ENCODE measurements at regions not wholly inside any gene's neighbourhood (a gene's known extent, or its start where the extent isn't known, plus 50 kb on each side); places are given as distances from the start of the nearest gene placed in this dataset.

DNA sequence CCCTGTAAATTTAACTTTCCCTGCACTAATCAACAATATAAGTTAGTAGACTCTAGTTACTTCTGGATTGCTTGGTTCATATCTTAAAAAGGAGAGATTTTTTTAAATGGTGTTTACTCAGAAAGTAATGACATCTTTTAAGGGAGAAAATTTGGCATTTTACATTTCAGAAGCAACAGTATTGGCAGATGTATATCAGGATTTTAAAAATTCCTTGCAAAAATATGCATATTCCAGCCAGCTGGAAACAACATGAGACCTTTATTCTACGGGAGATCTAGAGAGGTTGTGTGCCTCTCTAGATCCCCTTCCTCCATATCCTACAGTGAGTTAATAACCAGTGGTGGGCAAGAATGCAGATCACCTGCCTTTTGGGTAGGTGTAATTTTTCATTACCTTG lies 848.2 kb downstream of the USP25 start:
- CTCF ChIA-PET = interaction anchor here (0.6 kb wide), 1 partner anchor 278 kb away, joined by 3 read pairs; no protein-coding TSS in a partner anchor

DNA sequence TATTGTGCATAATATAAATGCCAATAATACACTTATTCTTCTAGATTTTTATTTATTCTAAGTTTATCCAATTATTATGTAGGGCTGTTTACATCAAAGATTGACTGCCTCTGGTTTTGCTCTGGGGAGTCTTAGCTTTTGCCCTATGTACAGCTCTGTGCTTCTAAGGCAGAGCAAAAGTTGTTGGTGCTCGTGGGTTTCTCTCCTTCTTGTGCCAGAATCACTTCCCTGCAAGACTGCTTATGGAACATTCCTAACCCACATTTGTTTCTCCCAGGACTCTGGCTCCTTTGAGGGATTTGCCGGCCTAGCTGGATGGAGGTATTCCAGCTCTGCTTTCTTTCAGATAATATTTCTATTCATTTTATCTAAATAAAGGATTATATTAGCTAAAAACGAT lies 849.1 kb downstream of the USP25 start:
- Mint-ChIP-seq H3K36me3 (ENCODE audit: low read depth) (no peaks in the 10 kb centered on the region), H3K27me3 (ENCODE audit: low read depth) (no peaks in the 10 kb centered on the region), H3K4me1 (ENCODE audit: low read depth) (no peaks in the 10 kb centered on the region), H3K9me3 (peaks cover 1% of the 10 kb centered on the region), H3K27ac (no peak overlapping the region), H3K4me3 (no peak overlapping the region)
- intact Hi-C loops (cut with micrococcal nuclease) = no loop called here
- no peak for DNase-seq
- CTCF ChIA-PET = interaction anchor here (1.0 kb wide), 2 partner anchors 11 to 27 kb away, joined by 3 read pairs; no protein-coding TSS in a partner anchor

More for the DNA sequence above, 848.2 kb downstream of the USP25 start:
- Mint-ChIP-seq H3K36me3 (ENCODE audit: low read depth) (no peaks in the 10 kb centered on the region), H3K4me1 (ENCODE audit: low read depth) (no peaks in the 10 kb centered on the region), H3K4me3 (no peak overlapping the region), H3K27me3 (ENCODE audit: low read depth) (no peaks in the 10 kb centered on the region), H3K9me3 (peaks cover 1% of the 10 kb centered on the region), H3K27ac (no peak overlapping the region)
- no peak for DNase-seq
- intact Hi-C loops (cut with micrococcal nuclease) = no loop called here

DNA sequence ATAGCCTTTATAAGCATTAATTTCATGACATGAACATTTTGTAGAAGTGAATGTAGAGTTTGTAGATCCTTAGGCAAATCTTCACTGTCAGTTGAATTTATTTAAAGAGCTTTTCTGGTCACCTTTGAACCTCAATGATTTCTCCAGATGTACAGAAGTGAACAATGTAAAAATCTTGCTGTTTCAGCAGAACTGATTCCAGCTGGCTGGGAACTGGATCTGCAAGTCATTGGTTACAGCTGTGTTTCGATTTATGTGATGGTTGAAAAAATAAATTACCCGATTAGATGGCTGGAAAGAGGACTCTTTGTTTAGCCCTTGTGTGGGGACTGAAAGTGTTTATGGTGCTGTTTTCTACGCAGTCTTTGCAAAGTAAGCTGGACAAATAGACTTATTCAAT lies 849.8 kb downstream of the USP25 start:
- no peak overlapping the region for H3K4me3 Mint-ChIP-seq
- H3K9me3 Mint-ChIP-seq = peaks cover 1% of the 10 kb centered on the region
- CTCF ChIA-PET = interaction anchor here (1.0 kb wide), 2 partner anchors 11 to 27 kb away, joined by 3 read pairs; no protein-coding TSS in a partner anchor
- no peaks in the 10 kb centered on the region for H3K36me3 Mint-ChIP-seq (ENCODE audit: low read depth)
- no peak for DNase-seq
- H3K4me1 Mint-ChIP-seq (ENCODE audit: low read depth) = no peaks in the 10 kb centered on the region
- intact Hi-C loops (cut with micrococcal nuclease) = no loop called here
- H3K27ac Mint-ChIP-seq = no peak overlapping the region
- H3K27me3 Mint-ChIP-seq (ENCODE audit: low read depth) = no peaks in the 10 kb centered on the region

DNA sequence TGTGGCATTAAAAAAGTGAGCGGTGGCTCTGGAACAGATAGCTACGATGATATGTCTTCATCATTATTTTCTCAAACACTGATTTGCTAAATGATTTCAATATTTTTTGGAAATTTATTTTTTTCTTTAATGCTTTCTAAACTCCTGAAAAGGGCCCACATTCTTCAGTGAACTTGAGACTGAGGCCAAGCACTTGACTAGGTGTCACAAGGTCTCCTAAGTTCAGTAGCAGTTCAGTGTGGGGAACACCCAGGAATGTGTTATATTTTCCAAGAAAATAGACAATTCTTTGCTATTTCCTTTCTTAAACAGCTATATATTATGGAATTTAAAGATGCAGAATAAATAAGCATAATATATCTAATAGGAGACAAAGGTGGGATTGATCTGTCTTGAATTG lies 850.9 kb downstream of the USP25 start:
- DNase-seq = no peak
- H3K9me3 Mint-ChIP-seq = no peaks in the 10 kb centered on the region
- no peak overlapping the region for H3K4me3 Mint-ChIP-seq
- no peaks in the 10 kb centered on the region for H3K27me3 Mint-ChIP-seq (ENCODE audit: low read depth)
- CTCF ChIA-PET = no interaction called here
- no peaks in the 10 kb centered on the region for H3K36me3 Mint-ChIP-seq (ENCODE audit: low read depth)
- no peak overlapping the region for H3K27ac Mint-ChIP-seq
- intact Hi-C loops (cut with micrococcal nuclease) = no loop called here
- H3K4me1 Mint-ChIP-seq (ENCODE audit: low read depth) = no peaks in the 10 kb centered on the region

DNA sequence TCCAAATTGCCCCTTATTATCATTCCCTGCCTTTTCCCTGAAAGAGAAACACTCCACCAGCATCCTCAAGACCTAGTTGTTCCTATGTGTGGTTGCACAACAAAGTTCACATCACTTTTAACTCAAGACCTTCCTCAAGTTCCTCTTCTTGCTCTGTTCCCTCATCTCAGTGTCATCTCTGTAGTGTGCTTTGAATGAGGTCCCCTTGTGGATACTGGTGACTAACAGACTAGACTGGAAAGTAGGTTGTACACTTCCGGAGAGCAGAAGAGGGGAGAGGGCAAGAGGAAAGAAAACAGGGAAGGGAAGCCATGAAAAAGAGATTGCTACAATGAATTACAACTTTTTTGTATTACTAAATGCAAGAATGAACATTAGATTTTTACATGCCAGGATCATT lies 853.8 kb downstream of the USP25 start:
- Mint-ChIP-seq H3K27ac (no peak overlapping the region), H3K9me3 (no peaks in the 10 kb centered on the region), H3K36me3 (ENCODE audit: low read depth) (no peaks in the 10 kb centered on the region), H3K4me3 (no peak overlapping the region), H3K4me1 (ENCODE audit: low read depth) (no peaks in the 10 kb centered on the region), H3K27me3 (ENCODE audit: low read depth) (no peaks in the 10 kb centered on the region)
- intact Hi-C loops (cut with micrococcal nuclease) = no loop called here
- CTCF ChIA-PET = no interaction called here
- DNase-seq = no peak

DNA sequence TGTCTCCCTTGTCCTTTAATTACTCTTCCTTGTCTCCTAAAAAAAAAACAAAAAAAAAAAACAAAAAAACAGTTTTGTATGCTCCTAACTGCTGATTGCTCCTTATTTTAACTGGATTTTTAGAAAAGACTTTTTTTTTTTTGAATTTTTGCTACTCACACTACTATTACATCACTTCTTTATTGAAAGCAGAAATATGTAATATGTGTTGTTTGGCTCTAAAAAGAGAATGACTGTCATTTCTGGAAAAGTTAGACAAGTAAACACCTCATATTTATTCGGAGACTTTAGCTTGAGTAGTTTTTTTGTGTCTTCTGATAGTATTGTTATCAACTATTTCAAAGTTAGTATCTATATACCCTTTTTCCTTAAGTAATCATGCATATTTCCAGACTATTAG lies 855.0 kb downstream of the USP25 start:
- CTCF ChIA-PET = no interaction called here
- intact Hi-C loops (cut with micrococcal nuclease) = no loop called here
- no peak for DNase-seq

DNA sequence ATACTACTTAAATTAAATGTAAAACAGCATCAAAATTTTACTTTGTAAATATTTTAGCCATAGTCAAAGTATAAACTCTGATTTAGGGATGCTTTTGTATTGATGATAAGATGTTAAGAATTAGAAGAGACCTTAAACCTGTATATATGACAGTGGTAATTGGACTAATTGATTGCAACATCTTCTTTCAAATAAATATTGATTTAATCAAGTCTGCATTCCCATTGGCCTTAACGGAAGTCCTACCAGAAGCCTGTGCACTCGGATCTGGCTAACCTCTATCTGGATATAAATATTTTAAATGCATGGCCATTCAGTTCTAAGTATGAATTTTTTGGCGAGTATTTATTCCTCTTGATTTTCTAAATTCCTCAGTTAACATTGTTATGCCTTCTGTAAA lies 856.1 kb downstream of the USP25 start:
- Mint-ChIP-seq H3K36me3 (ENCODE audit: low read depth) (no peaks in the 10 kb centered on the region), H3K4me1 (ENCODE audit: low read depth) (no peaks in the 10 kb centered on the region), H3K9me3 (no peaks in the 10 kb centered on the region), H3K27me3 (ENCODE audit: low read depth) (no peaks in the 10 kb centered on the region), H3K4me3 (no peak overlapping the region), H3K27ac (no peak overlapping the region)
- DNase-seq = no peak
- intact Hi-C loops (cut with micrococcal nuclease) = no loop called here
- CTCF ChIA-PET = no interaction called here

More for the DNA sequence above, 855.0 kb downstream of the USP25 start:
- Mint-ChIP-seq H3K4me1 (ENCODE audit: low read depth) (no peaks in the 10 kb centered on the region), H3K9me3 (no peaks in the 10 kb centered on the region), H3K27ac (no peak overlapping the region), H3K27me3 (ENCODE audit: low read depth) (no peaks in the 10 kb centered on the region), H3K36me3 (ENCODE audit: low read depth) (no peaks in the 10 kb centered on the region), H3K4me3 (no peak overlapping the region)

DNA sequence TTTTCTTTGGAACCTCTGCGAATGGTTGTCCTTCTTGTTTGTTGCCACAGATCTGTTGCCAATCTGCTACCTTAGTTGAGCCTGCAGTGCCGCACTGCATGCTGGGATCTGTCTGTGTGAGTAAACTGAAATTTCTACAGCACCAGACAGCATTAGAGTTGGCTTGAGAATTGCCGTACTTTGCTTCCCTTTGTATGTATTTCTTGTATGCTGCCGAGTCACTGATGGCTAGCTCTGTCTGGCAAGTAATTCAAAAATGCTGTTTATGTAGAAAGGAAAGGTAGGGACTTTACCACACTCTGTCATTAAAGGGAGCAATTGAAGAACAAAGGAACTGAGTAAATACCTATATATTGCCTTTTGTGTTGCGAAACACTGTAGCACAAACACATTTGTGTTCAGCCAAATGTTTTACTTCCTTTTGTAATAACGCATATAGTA lies 857.4 kb downstream of the USP25 start:
- H3K27me3 Mint-ChIP-seq (ENCODE audit: low read depth) = no peaks in the 10 kb centered on the region
- no peaks in the 10 kb centered on the region for H3K4me1 Mint-ChIP-seq (ENCODE audit: low read depth)
- H3K27ac Mint-ChIP-seq = no peak overlapping the region
- H3K36me3 Mint-ChIP-seq (ENCODE audit: low read depth) = no peaks in the 10 kb centered on the region
- DNase-seq = no peak
- CTCF ChIA-PET = interaction anchor here (0.6 kb wide), 1 partner anchor 13 kb away, joined by 3 read pairs; no protein-coding TSS in a partner anchor
- intact Hi-C loops (cut with micrococcal nuclease) = no loop called here
- no peak overlapping the region for H3K4me3 Mint-ChIP-seq
- H3K9me3 Mint-ChIP-seq = no peaks in the 10 kb centered on the region

DNA sequence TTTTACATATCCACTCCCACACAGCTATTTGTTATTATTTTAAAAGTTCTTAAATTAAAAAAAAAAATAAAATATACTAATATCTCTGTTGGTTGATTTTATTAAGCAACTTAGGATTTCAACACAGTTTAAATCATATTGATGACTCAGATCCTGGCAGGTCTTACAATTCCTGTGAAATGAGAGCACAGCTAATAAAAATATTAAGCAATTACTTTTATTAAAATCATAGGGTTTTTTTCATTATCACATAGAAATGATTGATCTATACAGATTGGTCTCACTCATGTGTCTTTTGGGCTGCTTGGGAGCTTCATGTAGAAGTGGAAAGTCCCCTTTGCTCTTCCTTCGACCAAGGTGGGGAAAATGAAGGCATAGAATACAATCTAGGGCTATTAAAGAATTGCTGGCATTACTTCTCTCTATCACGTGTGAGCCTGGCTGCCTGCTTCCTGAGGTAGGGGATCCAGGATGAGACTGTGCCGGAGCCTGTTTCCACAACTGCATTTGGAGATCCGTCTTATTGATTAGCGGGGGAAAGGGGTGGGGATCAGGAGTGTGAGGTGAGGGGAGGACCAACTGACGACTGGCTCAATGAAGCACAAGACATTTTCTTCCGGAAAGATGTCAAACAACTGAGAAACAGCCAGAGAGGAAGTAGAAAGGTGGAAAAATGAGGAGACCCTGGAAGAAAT lies 858.0 kb downstream of the USP25 start:
- H3K27ac Mint-ChIP-seq = no peak overlapping the region
- CTCF ChIA-PET = interaction anchor here (0.6 kb wide), 1 partner anchor 14 kb away, joined by 3 read pairs; no protein-coding TSS in a partner anchor
- no peaks in the 10 kb centered on the region for H3K4me1 Mint-ChIP-seq (ENCODE audit: low read depth)
- H3K27me3 Mint-ChIP-seq (ENCODE audit: low read depth) = no peaks in the 10 kb centered on the region
- DNase-seq = no peak
- no peaks in the 10 kb centered on the region for H3K9me3 Mint-ChIP-seq
- intact Hi-C loops (cut with micrococcal nuclease) = no loop called here
- no peaks in the 10 kb centered on the region for H3K36me3 Mint-ChIP-seq (ENCODE audit: low read depth)
- H3K4me3 Mint-ChIP-seq = no peak overlapping the region

DNA sequence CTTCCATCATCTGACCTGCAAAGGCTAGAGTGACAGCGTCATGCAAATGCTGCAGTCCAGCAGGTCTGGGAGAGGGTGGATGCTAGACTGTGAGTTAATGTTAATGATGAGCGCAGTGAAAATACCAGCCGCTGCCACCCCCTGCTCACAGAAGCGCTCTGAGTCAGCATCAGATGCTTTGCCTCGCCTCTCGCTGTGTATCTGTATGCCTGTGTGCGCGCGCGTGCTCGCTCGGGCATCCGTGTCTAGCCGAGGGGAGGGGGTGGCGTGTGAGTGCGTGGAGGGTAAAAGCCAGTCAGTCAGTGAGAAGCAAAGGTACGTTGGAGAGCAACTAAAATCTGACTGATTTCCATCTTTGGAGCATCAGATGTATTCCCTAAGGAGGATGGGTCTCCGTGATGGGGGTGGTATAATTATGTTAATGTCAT lies 858.7 kb downstream of the USP25 start:
- intact Hi-C loops (cut with micrococcal nuclease) = no loop called here
- Mint-ChIP-seq H3K9me3 (no peaks in the 10 kb centered on the region), H3K4me1 (ENCODE audit: low read depth) (no peaks in the 10 kb centered on the region), H3K36me3 (ENCODE audit: low read depth) (no peaks in the 10 kb centered on the region), H3K27me3 (ENCODE audit: low read depth) (no peaks in the 10 kb centered on the region), H3K4me3 (no peak overlapping the region), H3K27ac (no peak overlapping the region)
- no peak for DNase-seq
- CTCF ChIA-PET = no interaction called here

DNA sequence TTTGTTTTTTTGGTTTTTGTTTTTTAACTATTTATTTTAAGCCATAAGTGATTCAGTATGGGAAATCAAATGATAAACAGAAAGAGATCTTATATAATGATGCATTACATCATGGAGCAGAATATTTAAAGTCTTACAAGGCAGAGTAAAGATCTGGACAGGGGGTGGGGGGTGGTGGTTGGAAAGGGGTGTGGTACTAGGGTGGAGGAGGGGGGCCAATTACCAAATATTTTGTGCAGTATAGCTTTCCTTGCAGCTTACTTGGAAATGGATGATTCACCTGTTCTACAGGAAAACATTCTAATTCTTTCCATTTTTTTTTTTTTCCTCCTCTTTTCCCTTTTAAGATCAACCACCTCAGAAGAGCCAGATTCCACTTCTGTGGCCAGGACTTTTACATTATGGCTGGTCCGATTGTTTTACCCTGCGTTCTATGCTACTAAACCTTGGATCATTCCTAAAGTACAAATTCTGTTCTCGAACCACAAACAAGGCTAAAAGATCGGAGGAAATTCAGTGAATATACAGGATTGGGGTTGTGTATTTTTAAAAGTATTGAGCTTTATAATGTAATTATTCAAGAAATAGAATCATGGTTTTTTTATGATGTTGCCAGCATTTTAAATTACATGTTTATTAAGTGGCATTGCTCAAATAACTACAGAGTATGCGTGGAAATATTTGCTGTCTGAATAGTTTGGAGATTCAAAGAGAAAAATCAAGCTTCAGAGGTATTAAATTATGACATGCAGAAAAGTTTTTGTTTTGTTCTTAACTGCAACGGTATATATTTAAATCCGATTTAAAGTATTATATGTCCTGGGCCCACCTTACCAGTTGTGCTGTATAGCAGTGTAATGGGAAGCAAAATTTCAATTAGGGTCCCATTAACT lies 859.5 kb downstream of the USP25 start:
- H3K4me1 Mint-ChIP-seq (ENCODE audit: low read depth) = no peaks in the 10 kb centered on the region
- DNase-seq = no peak
- CTCF ChIA-PET = no interaction called here
- no peak overlapping the region for H3K27ac Mint-ChIP-seq
- H3K27me3 Mint-ChIP-seq (ENCODE audit: low read depth) = no peaks in the 10 kb centered on the region
- no peaks in the 10 kb centered on the region for H3K9me3 Mint-ChIP-seq
- H3K4me3 Mint-ChIP-seq = no peak overlapping the region
- H3K36me3 Mint-ChIP-seq (ENCODE audit: low read depth) = no peaks in the 10 kb centered on the region
- intact Hi-C loops (cut with micrococcal nuclease) = no loop called here

DNA sequence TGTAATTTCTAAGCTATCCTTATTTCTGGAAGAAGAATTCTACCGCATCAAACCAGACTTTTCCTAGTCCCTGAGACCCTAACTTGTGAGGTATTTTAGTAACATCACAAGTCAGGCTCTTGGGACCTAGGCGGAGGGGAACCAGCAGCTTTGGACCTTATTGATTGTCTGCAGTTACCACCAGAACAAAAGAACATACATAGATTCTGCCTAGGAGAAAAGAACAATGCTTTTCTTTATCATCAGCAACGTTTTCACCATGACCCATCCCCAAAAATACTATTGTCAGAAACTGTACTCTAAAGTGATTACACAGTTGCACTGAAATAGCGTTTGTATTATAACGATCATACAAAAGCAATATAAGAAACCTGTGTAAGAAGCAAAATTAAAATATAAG lies 860.4 kb downstream of the USP25 start:
- no peak for DNase-seq
- no peak overlapping the region for H3K4me3 Mint-ChIP-seq
- no peaks in the 10 kb centered on the region for H3K4me1 Mint-ChIP-seq (ENCODE audit: low read depth)
- CTCF ChIA-PET = interaction anchor here (0.6 kb wide), 1 partner anchor 11 kb away, joined by 3 read pairs; no protein-coding TSS in a partner anchor
- intact Hi-C loops (cut with micrococcal nuclease) = no loop called here
- H3K27me3 Mint-ChIP-seq (ENCODE audit: low read depth) = no peaks in the 10 kb centered on the region
- no peaks in the 10 kb centered on the region for H3K9me3 Mint-ChIP-seq
- no peak overlapping the region for H3K27ac Mint-ChIP-seq
- H3K36me3 Mint-ChIP-seq (ENCODE audit: low read depth) = no peaks in the 10 kb centered on the region
